OCI-LY1 (cell line): ENCODE measurements at regions not wholly inside any gene's neighbourhood (a gene's known extent, or its start where the extent isn't known, plus 50 kb on each side); places are given as distances from the start of the nearest gene placed in this dataset.

ENCODE experiments used
- CTCF ChIP-seq: fragments of 200-600 bp; sonication (generic), shearing (Covaris generic); IDR thresholded peaks from 2 replicates; pipeline ENCODE4 v1.5.1; 2017; ENCODE audit warnings: mild to moderate bottlenecking, antibody characterized with exemption, low read length, moderate library complexity, mixed read lengths
- EZH2 ChIP-seq: fragments of 200-600 bp; sonication (generic), shearing (Covaris generic); IDR thresholded peaks from 2 replicates; pipeline ENCODE4 v1.8.0; 2017; ENCODE audit warnings: borderline replicate concordance, mixed run types, mild to moderate bottlenecking, antibody characterized with exemption, low read length, moderate library complexity, mixed read lengths

- TF ChIP-seq EZH2 (no peak), CTCF (no peak)
Observed at GRCh38 chr20:24257171-24257570, 212.3 kb upstream of the SYNDIG1 start.
